ENCODE measurements at regions not wholly inside any gene's neighbourhood (a gene's known extent, or its start where the extent isn't known, plus 50 kb on each side); places are given as distances from the start of the nearest gene placed in this dataset.
A peak's percentile ranks its signal among the peaks of the same experiment; 100 is the strongest.

DNA sequence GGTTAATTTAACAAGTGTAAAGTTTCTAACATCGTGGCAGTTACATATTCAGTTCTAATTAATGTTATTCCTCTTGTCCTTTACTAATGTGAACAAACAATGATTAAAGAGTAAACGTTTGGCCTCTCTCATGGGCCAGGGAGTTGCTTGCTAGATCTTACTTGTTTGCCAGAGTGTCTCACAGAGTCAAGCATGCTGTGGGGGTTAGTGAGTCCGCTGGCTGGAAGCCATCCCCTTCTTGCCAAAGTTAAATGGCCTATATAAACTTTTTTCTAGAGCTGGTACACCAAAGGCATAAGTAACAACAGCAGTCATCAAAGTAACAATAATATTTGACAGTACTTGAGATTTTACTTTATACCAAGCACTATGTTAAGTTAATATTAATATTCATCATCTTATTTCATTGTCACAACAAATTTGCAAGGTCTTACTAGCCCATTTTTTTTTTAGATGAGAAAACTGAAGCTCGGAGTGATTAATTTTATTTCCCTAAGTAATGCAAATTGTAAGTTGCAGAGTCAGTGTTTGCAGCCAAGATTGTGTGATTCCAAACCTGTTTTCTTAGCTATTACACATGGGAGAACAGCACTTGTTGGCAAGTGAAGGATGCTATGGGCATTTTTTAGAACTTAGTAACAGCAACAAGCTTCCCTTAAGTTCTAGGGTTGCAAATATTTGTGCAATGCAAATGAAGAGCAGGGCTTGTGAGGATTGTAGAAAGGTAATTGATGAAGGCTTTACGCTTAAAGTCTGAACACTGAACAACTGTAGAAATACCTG, 224.5 kb downstream of the RFPL4B start:
- no peak overlapping the region for H3K4me3 ChIP-seq (ENCODE audit: low read depth, low read length)
- DNase-seq (ENCODE audit: low read depth) = peak; percentile 75
- TF ChIP-seq, protein P1, sequence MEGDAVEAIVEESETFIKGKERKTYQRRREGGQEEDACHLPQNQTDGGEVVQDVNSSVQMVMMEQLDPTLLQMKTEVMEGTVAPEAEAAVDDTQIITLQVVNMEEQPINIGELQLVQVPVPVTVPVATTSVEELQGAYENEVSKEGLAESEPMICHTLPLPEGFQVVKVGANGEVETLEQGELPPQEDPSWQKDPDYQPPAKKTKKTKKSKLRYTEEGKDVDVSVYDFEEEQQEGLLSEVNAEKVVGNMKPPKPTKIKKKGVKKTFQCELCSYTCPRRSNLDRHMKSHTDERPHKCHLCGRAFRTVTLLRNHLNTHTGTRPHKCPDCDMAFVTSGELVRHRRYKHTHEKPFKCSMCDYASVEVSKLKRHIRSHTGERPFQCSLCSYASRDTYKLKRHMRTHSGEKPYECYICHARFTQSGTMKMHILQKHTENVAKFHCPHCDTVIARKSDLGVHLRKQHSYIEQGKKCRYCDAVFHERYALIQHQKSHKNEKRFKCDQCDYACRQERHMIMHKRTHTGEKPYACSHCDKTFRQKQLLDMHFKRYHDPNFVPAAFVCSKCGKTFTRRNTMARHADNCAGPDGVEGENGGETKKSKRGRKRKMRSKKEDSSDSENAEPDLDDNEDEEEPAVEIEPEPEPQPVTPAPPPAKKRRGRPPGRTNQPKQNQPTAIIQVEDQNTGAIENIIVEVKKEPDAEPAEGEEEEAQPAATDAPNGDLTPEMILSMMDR (IDR thresholded peaks at IDR 0.05; ENCODE audit: control insufficient read depth, extremely low read depth, insufficient read depth) = no peak

DNA sequence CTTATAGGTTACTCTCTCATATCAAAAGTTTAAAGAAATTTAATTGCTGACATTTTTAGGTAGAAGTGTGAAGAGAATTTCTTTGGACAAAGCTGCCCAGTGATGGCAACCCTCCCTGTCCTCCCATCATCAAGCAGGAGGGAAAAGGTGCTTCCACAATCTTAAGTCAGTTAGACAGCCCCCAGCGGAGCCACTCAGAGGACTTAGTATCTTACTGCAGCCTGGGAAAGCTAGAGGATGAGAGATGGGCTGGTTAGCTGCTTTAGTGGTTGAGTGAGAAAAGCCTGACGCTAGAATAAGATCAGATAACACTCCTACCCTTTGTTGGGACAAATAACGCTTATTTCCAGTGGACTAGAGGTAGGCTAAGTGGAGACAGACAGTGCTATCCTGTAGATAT, 227.1 kb downstream of the RFPL4B start:
- TF ChIP-seq, protein P1 (IDR thresholded peaks at IDR 0.05; ENCODE audit: control insufficient read depth, extremely low read depth, insufficient read depth) = no peak
- H3K4me3 ChIP-seq (ENCODE audit: low read depth, low read length) = no peak overlapping the region
- DNase-seq (ENCODE audit: low read depth) = no peak

DNA sequence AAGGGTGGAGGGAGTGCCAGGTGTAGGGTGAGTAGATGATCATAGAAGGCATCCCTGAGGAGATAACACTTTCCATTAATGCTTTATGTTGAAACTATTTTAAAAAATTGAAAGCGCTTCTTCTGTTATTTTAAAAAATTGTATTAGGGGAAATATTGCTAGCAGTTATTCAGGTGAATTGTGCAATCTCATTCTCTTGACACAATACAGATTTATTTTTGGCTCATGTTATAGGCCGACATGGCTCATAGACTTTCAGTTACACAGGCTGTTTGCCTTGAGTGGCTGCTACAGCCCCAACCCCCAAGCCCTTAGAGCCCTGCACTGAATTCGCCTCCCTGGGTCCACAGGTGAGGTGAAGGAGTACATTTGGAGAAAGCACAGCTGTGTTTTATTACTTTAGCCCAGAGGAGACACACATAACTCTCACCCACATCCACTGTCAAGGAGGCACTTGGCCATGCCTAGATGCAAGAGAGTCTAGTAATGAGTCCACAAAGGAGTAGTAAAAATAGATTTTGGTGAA, 228.2 kb downstream of the RFPL4B start:
- no peak for DNase-seq (ENCODE audit: low read depth)
- no peak overlapping the region for H3K4me3 ChIP-seq (ENCODE audit: low read depth, low read length)
- TF ChIP-seq, protein P1 (IDR thresholded peaks at IDR 0.05; ENCODE audit: control insufficient read depth, extremely low read depth, insufficient read depth) = no peak

DNA sequence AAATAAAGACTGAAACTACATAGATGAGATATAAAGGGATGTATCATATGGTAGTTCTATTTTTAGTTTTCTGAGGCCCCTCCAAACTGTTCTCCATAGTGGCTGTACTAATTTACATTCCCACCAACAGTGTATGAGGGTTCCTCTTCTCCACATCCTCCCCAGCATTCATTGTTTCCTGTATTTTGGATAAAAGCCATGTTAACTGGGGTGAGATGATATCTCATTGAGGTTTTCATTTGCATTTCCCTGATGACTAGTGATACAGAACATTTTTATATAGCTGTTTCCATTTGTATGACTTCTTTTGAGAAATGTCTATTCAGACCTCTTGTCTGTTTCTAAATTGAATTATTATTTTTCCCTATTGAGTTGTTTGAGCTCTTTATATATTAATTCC, 229.3 kb downstream of the RFPL4B start:
- no peak overlapping the region for H3K4me3 ChIP-seq (ENCODE audit: low read depth, low read length)
- no peak for DNase-seq (ENCODE audit: low read depth)
- TF ChIP-seq, protein P1 (IDR thresholded peaks at IDR 0.05; ENCODE audit: control insufficient read depth, extremely low read depth, insufficient read depth) = no peak

DNA sequence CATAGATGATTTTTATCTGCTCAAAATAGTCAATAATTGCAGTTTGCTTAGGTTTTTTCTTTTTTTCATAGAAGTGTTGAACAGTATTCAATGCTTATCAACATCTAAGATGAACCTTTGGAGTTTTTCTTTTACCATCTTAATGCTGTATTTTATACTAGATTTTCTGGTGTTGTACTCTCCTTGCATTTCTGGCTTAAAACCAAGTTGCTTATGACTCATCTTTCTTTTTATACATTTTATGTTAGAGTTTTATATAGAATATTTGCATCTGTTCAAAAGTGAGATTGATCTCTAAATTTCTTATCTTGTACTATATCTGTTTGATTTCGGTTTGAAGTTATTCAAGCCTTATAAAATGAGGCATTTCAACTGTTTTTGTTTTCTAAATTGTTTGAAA, 232.5 kb downstream of the RFPL4B start:
- no peak overlapping the region for H3K4me3 ChIP-seq (ENCODE audit: low read depth, low read length)
- TF ChIP-seq, protein P1 (IDR thresholded peaks at IDR 0.05; ENCODE audit: control insufficient read depth, extremely low read depth, insufficient read depth) = no peak
- no peak for DNase-seq (ENCODE audit: low read depth)

DNA sequence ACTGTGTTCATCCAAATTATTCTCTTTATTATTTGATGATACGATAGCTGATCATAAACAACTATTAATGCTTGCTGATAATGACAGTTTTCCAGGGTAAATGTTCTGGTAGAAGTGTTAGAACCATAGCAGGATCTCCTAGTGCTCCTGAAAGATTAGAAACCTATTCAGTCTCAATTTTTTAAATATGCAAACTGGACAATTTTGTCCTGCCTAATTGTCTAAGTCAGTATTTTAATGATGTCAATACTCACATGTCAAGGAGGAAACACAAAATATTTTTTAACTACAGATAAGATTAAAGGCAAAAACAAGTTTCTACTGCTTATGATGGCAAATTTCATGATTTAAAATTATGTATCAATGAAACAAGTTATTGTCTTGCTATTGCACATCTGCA, 233.9 kb downstream of the RFPL4B start:
- no peak overlapping the region for H3K4me3 ChIP-seq (ENCODE audit: low read depth, low read length)
- no peak for DNase-seq (ENCODE audit: low read depth)
- TF ChIP-seq, protein P1 (IDR thresholded peaks at IDR 0.05; ENCODE audit: control insufficient read depth, extremely low read depth, insufficient read depth) = no peak

DNA sequence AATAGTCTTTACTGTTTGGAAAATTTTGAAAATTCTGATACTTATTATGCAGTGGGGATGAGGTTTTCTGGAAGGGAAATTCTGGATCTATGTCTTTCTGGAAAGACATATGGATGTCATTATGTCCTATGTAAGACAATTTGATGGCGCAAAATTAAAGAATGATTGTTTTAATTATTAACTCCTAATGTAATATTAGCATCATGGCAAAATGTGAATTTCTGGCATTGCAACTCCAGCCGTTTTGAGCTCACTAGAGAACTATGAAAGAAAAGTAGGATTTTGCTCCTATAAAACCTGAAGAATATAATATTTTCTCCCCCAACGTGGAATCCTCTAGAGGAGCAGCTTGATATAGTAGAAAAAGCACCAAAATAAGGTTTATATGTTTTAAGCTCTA, 243.2 kb downstream of the RFPL4B start:
- no peak for DNase-seq (ENCODE audit: low read depth)
- no peak overlapping the region for H3K4me3 ChIP-seq (ENCODE audit: low read depth, low read length)
- TF ChIP-seq, protein P1 (IDR thresholded peaks at IDR 0.05; ENCODE audit: control insufficient read depth, extremely low read depth, insufficient read depth) = no peak
